Stromal cell of bone marrow (primary cell): ENCODE measurements at regions not wholly inside any gene's neighbourhood (a gene's known extent, or its start where the extent isn't known, plus 50 kb on each side); places are given as distances from the start of the nearest gene placed in this dataset.

Experiments
- DNase-seq: peaks from one replicate; pipeline ENCODE4 v3.0.0-alpha.2; 2012; ENCODE audit warnings: low read depth

- no peak for DNase-seq
These were observed 126.8 kb downstream of the ADRA2A start for GRCh38 chr10:111203615-111204014.

GRCh38 chr10:111204838-111205237 lies 128.0 kb downstream of the ADRA2A start:
- no peak for DNase-seq

- DNase-seq: no peak
These were observed 129.7 kb downstream of the ADRA2A start for GRCh38 chr10:111206521-111206920.

- no peak for DNase-seq
These were observed 130.7 kb downstream of the ADRA2A start for GRCh38 chr10:111207500-111207899.

- DNase-seq: no peak
These were observed 132.1 kb downstream of the ADRA2A start for GRCh38 chr10:111208951-111209350.

- DNase-seq: no peak
These were observed 132.9 kb downstream of the ADRA2A start for GRCh38 chr10:111209692-111210091.

- DNase-seq: no peak
These were observed 134.4 kb downstream of the ADRA2A start for GRCh38 chr10:111211241-111211640.

GRCh38 chr10:111211706-111212105 lies 134.9 kb downstream of the ADRA2A start:
- DNase-seq: no peak

- no peak for DNase-seq
These were observed 145.1 kb downstream of the ADRA2A start for GRCh38 chr10:111221682-111222480.

GRCh38 chr10:111222961-111223360 lies 146.1 kb downstream of the ADRA2A start:
- DNase-seq: no peak

GRCh38 chr10:111231779-111232178 lies 154.9 kb downstream of the ADRA2A start:
- no peak for DNase-seq

- DNase-seq: peak; percentile 2
These were observed 156.6 kb downstream of the ADRA2A start for GRCh38 chr10:111233439-111233838.

GRCh38 chr10:111234234-111234913 lies 157.5 kb downstream of the ADRA2A start:
- DNase-seq: no peak

- DNase-seq: no peak
These were observed 158.1 kb downstream of the ADRA2A start for GRCh38 chr10:111234914-111235302.

- DNase-seq: no peak
These were observed 163.5 kb downstream of the ADRA2A start for GRCh38 chr10:111240348-111240747.

- DNase-seq: no peak
These were observed 166.3 kb downstream of the ADRA2A start for GRCh38 chr10:111243126-111243525.

- DNase-seq: no peak
These were observed 169.3 kb downstream of the ADRA2A start for GRCh38 chr10:111246136-111246535.

GRCh38 chr10:111246814-111247452 lies 170.1 kb downstream of the ADRA2A start:
- no peak for DNase-seq

GRCh38 chr10:111247781-111248389 lies 171.1 kb downstream of the ADRA2A start:
- no peak for DNase-seq

GRCh38 chr10:111249925-111250324 lies 173.1 kb downstream of the ADRA2A start:
- DNase-seq: no peak

- no peak for DNase-seq
These were observed 184.3 kb downstream of the ADRA2A start for GRCh38 chr10:111261081-111261615.

GRCh38 chr10:111265341-111265740 lies 188.5 kb downstream of the ADRA2A start:
- no peak for DNase-seq
